Activated CD8-positive, alpha-beta T cell treated with anti-CD3 and anti-CD28 coated beads for 36 hours (primary cell): ENCODE measurements at regions not wholly inside any gene's neighbourhood (a gene's known extent, or its start where the extent isn't known, plus 50 kb on each side); places are given as distances from the start of the nearest gene placed in this dataset.

ENCODE experiments used
- ATAC-seq: fragments of 200-7000 bp; cut with Tn5 transposase; one replicate; pipeline ENCODE4 v1.10.0; 2021; ENCODE audit warnings: mild to moderate bottlenecking, moderate library complexity
- CTCF ChIA-PET: fragments of 350-600 bp; sonication (Branson Sonifier 250); formaldehyde crosslinking; loops from one replicate; lab custom pipeline; 2021; ENCODE audit warnings: antibody characterized with exemption; lab: Charles Lee
- POLR2A ChIA-PET: fragments of 350-600 bp; sonication (Branson Sonifier 250); formaldehyde crosslinking; loops from one replicate; lab custom pipeline; 2021; ENCODE audit warnings: antibody characterized with exemption; lab: Charles Lee
- DNase-seq: peaks from one replicate; pipeline ENCODE4 v3.0.0-alpha.2; 2020
- H3K27ac Mint-ChIP-seq: one replicate; pipeline ENCODE4 v1.8.0; 2021; ENCODE audit warnings: mild to moderate bottlenecking, mixed read lengths
- H3K27me3 Mint-ChIP-seq: one replicate; pipeline ENCODE4 v1.8.0; 2021; ENCODE audit warnings: mixed read lengths
- H3K36me3 Mint-ChIP-seq: one replicate; pipeline ENCODE4 v1.8.0; 2021; ENCODE audit warnings: low read depth, mixed read lengths
- H3K4me1 Mint-ChIP-seq: one replicate; pipeline ENCODE4 v1.8.0; 2021; ENCODE audit warnings: low read depth, mixed read lengths
- H3K4me3 Mint-ChIP-seq: one replicate; pipeline ENCODE4 v1.8.0; 2021; ENCODE audit warnings: mild to moderate bottlenecking, moderate library complexity, mixed read lengths
- H3K9me3 Mint-ChIP-seq: one replicate; pipeline ENCODE4 v1.8.0; 2021; ENCODE audit warnings: mixed read lengths
- intact Hi-C: fragments of 100-400 bp; cut with micrococcal nuclease; formaldehyde crosslinking; loops from one replicate; pipeline ENCODE4 v1.10.0; 2022
- TF ChIP-seq, protein P1 (sequence below): fragments of 200-600 bp; IDR thresholded peaks from one replicate; pipeline ENCODE4 v1.8.0; 2022; ENCODE audit warnings: antibody characterized with exemption, mild to moderate bottlenecking

DNA sequence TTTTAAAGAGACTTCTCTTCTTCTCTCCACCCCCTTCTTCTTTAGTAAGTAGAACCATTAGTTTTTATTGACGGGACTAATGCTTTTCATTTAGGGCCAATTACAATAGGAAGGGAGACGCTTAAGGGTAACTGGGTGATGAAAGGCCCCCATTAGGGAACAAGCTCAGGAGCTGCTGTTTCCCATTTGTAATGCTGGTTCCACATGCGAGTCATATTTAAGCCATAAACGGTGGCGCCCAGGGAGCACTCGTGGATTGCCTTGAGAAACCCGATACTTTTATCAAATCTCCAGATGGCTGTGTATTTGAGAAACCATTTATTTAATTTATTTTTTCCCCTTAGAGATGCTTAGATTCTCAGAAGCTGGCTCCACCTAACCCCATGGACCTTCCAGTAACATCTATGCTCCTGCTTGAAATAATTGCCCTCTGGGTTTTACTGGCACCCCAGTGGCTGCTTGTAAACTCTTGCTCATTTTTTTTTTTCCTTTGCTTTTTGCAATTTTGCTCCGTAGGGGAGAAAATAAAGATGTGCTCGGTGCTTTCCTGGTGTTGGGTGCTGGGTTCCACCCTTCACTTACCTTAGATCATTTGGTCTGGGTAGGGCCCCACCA, 124.2 kb upstream of the MSX1 start:
- H3K9me3 Mint-ChIP-seq, result peaks cover 6% of the 10 kb centered on the region
- no peaks in the 10 kb centered on the region for H3K36me3 Mint-ChIP-seq
- DNase-seq (no peak), ATAC-seq (no peak)
- ChIA-PET CTCF (no interaction called here), POLR2A (no interaction called here)
- intact Hi-C loops, result no loop called here
- TF ChIP-seq, protein P1, sequence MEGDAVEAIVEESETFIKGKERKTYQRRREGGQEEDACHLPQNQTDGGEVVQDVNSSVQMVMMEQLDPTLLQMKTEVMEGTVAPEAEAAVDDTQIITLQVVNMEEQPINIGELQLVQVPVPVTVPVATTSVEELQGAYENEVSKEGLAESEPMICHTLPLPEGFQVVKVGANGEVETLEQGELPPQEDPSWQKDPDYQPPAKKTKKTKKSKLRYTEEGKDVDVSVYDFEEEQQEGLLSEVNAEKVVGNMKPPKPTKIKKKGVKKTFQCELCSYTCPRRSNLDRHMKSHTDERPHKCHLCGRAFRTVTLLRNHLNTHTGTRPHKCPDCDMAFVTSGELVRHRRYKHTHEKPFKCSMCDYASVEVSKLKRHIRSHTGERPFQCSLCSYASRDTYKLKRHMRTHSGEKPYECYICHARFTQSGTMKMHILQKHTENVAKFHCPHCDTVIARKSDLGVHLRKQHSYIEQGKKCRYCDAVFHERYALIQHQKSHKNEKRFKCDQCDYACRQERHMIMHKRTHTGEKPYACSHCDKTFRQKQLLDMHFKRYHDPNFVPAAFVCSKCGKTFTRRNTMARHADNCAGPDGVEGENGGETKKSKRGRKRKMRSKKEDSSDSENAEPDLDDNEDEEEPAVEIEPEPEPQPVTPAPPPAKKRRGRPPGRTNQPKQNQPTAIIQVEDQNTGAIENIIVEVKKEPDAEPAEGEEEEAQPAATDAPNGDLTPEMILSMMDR, result no peak
- H3K4me3 Mint-ChIP-seq, result no peak overlapping the region
- H3K4me1 Mint-ChIP-seq, result no peaks in the 10 kb centered on the region
- H3K27me3 Mint-ChIP-seq, result no peaks in the 10 kb centered on the region
- no peak overlapping the region for H3K27ac Mint-ChIP-seq

DNA sequence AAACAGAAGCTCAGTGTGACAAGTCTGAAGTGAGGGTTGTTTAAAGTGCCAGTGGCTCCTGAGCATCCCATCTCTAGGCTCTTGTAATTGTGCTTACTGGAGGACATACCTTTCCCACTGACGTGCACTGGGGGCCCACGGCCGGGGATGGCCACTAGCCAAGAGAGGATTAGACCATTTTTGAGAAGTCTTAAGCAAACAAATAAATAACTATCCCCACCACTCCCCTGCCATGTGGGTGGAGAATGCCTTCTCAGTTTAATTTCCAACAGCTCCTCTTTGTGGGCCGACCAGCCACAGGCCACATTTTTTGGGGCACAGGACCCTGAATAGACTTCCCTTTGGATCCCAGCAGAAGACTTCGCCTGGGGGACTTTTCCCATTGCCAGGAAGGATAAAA, 125.0 kb upstream of the MSX1 start:
- Mint-ChIP-seq H3K4me3 (no peak overlapping the region), H3K4me1 (no peaks in the 10 kb centered on the region), H3K27me3 (no peaks in the 10 kb centered on the region), H3K9me3 (peaks cover 6% of the 10 kb centered on the region), H3K27ac (no peak overlapping the region), H3K36me3 (no peaks in the 10 kb centered on the region)
- TF ChIP-seq, protein P1, result no peak
- ChIA-PET POLR2A (no interaction called here), CTCF (no interaction called here)
- no peak for DNase-seq
- intact Hi-C loops, result no loop called here
- no peak for ATAC-seq

DNA sequence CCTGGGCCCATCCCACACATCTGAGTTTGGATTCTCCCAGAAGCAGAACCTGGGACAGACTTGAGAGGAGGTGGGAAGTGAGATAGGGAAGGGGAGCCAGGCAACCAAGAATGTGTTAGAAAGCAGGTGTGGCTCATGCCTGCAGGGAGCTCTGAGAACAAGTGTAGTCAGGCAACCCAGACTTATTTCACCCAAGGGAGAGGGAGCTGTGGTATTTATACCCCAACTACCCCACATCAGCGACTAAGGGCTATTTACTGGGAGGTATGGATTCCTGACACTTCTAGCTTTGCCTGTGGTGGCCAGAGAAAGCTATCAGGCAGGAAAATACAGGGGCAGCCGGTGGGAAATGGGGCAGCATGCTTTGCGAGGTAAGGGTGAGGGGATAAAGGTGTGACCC, 125.8 kb upstream of the MSX1 start:
- ATAC-seq, result no peak
- no peaks in the 10 kb centered on the region for H3K4me1 Mint-ChIP-seq
- intact Hi-C loops, result no loop called here
- no peaks in the 10 kb centered on the region for H3K27me3 Mint-ChIP-seq
- no peak for DNase-seq
- no peak overlapping the region for H3K27ac Mint-ChIP-seq
- peaks cover 6% of the 10 kb centered on the region for H3K9me3 Mint-ChIP-seq
- H3K4me3 Mint-ChIP-seq, result no peak overlapping the region
- TF ChIP-seq, protein P1, result no peak
- ChIA-PET CTCF (no interaction called here), POLR2A (no interaction called here)
- no peaks in the 10 kb centered on the region for H3K36me3 Mint-ChIP-seq

GRCh38 chr4:4730249-4730648, 129.2 kb upstream of the MSX1 start:
- no peaks in the 10 kb centered on the region for H3K27me3 Mint-ChIP-seq
- DNase-seq (no peak), ATAC-seq (no peak)
- no peak overlapping the region for H3K27ac Mint-ChIP-seq
- POLR2A ChIA-PET, result interaction anchor here (0.7 kb wide), 1 partner anchor 206 kb away, joined by 3 read pairs; no protein-coding TSS in a partner anchor
- TF ChIP-seq, protein P1, result no peak
- peaks cover 25% of the 10 kb centered on the region for H3K9me3 Mint-ChIP-seq
- intact Hi-C loops, result no loop called here
- H3K4me1 Mint-ChIP-seq, result no peaks in the 10 kb centered on the region
- CTCF ChIA-PET, result no interaction called here
- peaks cover 18% of the 10 kb centered on the region for H3K36me3 Mint-ChIP-seq
- no peak overlapping the region for H3K4me3 Mint-ChIP-seq

DNA sequence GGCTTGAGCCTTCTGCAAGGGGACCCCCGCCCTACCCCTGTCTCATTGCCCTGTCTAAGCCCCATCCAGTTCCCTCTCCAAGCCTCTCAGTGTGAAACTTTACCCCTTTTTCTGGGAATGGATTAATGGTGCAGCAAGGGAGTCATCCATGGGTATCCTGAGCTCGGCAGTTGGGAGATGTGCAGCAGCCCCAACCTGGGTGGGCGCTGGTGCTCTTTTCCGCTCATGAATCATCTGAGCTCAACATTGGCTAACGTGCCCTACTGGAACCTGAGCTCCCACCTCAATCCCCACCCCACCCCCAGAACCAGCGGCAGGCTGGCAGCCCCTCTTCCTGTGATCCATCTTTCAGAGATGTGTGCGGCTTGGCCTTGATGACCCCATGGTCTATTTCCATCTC, 130.3 kb upstream of the MSX1 start:
- ChIA-PET CTCF (no interaction called here), POLR2A (no interaction called here)
- H3K27ac Mint-ChIP-seq, result no peak overlapping the region
- H3K27me3 Mint-ChIP-seq, result no peaks in the 10 kb centered on the region
- no peaks in the 10 kb centered on the region for H3K4me1 Mint-ChIP-seq
- H3K36me3 Mint-ChIP-seq, result peaks cover 19% of the 10 kb centered on the region
- H3K9me3 Mint-ChIP-seq, result peaks cover 27% of the 10 kb centered on the region
- ATAC-seq, result no peak
- DNase-seq, result no peak
- no peak overlapping the region for H3K4me3 Mint-ChIP-seq
- TF ChIP-seq, protein P1, result no peak
- intact Hi-C loops, result no loop called here
